Activated CD4-positive, alpha-beta memory T cell treated with anti-CD3 and anti-CD28 coated beads, Interleukin-2, amount 10 ng/mL, durations not matched to agents 7 days and 5 days (primary cell): ENCODE measurements at regions not wholly inside any gene's neighbourhood (a gene's known extent, or its start where the extent isn't known, plus 50 kb on each side); places are given as distances from the start of the nearest gene placed in this dataset.

Experiments
- CTCF ChIA-PET: fragments of 350-600 bp; sonication (Branson Sonifier 250); formaldehyde crosslinking; loops from one replicate; lab custom pipeline; 2021; ENCODE audit warnings: antibody characterized with exemption, inconsistent platforms; lab: Charles Lee
- POLR2A ChIA-PET: fragments of 350-600 bp; sonication (Branson Sonifier 250); formaldehyde crosslinking; loops from one replicate; lab custom pipeline; 2021; ENCODE audit warnings: antibody characterized with exemption; lab: Charles Lee
- DNase-seq: peaks from one replicate; pipeline ENCODE4 v3.0.0-alpha.2; 2020
- H3K27ac Mint-ChIP-seq: one replicate; pipeline ENCODE4 v1.8.0; 2021; ENCODE audit warnings: mild to moderate bottlenecking, mixed read lengths
- H3K27me3 Mint-ChIP-seq: one replicate; pipeline ENCODE4 v1.8.0; 2021; ENCODE audit warnings: mixed read lengths
- H3K36me3 Mint-ChIP-seq: one replicate; pipeline ENCODE4 v1.8.0; 2021; ENCODE audit warnings: low read depth, mixed read lengths
- H3K4me1 Mint-ChIP-seq: one replicate; pipeline ENCODE4 v1.8.0; 2021; ENCODE audit warnings: mixed read lengths
- H3K4me3 Mint-ChIP-seq: one replicate; pipeline ENCODE4 v1.8.0; 2021; ENCODE audit warnings: mild to moderate bottlenecking, mixed read lengths
- H3K9me3 Mint-ChIP-seq: one replicate; pipeline ENCODE4 v1.8.0; 2021; ENCODE audit warnings: mixed read lengths

DNA sequence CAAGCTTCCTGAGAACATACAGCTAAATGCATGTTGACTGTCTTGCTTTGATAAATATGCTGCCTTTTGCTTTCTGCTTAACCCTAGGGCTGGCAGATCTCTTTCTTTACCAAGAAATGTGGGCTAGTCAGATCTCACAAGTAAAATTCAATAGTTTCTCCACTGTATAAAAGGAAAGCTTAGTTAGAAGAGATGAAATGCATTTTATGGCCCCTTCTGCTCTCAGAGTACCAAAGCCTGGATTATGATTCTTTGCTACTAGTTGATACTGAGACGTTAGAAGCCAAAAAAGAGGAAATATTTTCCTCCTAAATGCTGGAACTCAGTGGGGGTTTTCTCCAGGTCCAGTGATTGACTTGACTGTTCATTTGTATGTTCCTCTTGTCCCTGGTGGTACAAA lies 552.7 kb downstream of the SNAPC1 start:
- H3K27ac Mint-ChIP-seq: no peak overlapping the region
- no peaks in the 10 kb centered on the region for H3K27me3 Mint-ChIP-seq
- CTCF ChIA-PET: no interaction called here
- H3K36me3 Mint-ChIP-seq: no peaks in the 10 kb centered on the region
- H3K9me3 Mint-ChIP-seq: no peaks in the 10 kb centered on the region
- POLR2A ChIA-PET: no interaction called here
- H3K4me1 Mint-ChIP-seq: no peaks in the 10 kb centered on the region
- H3K4me3 Mint-ChIP-seq: no peak overlapping the region
- DNase-seq: no peak

DNA sequence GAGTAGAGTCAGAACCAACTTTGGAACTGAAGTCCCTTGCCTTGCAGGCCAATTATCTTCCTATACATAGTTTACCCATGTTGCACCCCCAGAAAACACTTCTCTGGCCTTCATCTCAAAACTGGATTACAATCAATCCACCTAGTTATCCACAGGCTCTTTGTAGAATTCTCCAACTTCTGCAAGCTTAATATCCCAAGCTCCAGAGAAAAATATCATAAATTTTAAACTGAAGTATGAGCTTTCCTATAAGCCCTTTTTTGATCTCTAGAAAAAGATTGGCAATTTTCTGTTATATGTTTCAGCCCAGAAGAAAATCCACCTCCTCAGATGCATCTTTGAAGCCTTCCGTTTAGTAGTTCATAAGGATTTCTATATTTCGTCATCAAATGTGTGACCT lies 553.4 kb downstream of the SNAPC1 start:
- Mint-ChIP-seq H3K27ac (no peak overlapping the region), H3K4me3 (no peak overlapping the region), H3K4me1 (no peaks in the 10 kb centered on the region), H3K36me3 (no peaks in the 10 kb centered on the region), H3K9me3 (no peaks in the 10 kb centered on the region), H3K27me3 (no peaks in the 10 kb centered on the region)
- CTCF ChIA-PET: no interaction called here
- no peak for DNase-seq
- POLR2A ChIA-PET: no interaction called here

DNA sequence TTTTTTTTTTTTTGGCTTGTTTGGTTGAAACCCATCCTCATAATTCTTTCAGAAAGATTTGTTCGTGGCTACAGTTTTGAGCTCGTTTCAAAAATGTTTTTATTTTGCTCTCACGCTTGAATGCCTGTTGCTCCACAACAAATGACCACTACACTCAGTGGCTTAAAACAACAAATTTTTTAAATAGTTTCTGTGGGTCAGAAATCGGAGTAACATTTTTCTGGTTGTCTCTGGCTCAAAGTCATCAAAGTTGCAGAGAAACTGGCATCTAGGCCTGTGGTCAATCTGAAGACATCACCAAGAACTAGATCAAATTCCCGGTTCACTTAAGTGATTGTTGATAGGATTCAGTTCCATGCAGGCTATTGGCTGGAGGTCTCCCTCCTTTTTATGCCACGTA lies 560.0 kb downstream of the SNAPC1 start:
- Mint-ChIP-seq H3K27me3 (no peaks in the 10 kb centered on the region), H3K9me3 (no peaks in the 10 kb centered on the region), H3K27ac (no peak overlapping the region), H3K36me3 (no peaks in the 10 kb centered on the region), H3K4me1 (no peaks in the 10 kb centered on the region), H3K4me3 (no peak overlapping the region)
- CTCF ChIA-PET: interaction anchor here (0.7 kb wide), 1 partner anchor 630 kb away, joined by 7 read pairs; no protein-coding TSS in a partner anchor
- no peak for DNase-seq
- POLR2A ChIA-PET: no interaction called here

- Mint-ChIP-seq H3K4me1 (no peaks in the 10 kb centered on the region), H3K9me3 (no peaks in the 10 kb centered on the region), H3K27me3 (no peaks in the 10 kb centered on the region), H3K36me3 (no peaks in the 10 kb centered on the region), H3K4me3 (no peak overlapping the region), H3K27ac (no peak overlapping the region)
- POLR2A ChIA-PET: no interaction called here
- DNase-seq: no peak
- CTCF ChIA-PET: no interaction called here
Measured at GRCh38 chr14:62329427-62329826, 567.2 kb downstream of the SNAPC1 start.

DNA sequence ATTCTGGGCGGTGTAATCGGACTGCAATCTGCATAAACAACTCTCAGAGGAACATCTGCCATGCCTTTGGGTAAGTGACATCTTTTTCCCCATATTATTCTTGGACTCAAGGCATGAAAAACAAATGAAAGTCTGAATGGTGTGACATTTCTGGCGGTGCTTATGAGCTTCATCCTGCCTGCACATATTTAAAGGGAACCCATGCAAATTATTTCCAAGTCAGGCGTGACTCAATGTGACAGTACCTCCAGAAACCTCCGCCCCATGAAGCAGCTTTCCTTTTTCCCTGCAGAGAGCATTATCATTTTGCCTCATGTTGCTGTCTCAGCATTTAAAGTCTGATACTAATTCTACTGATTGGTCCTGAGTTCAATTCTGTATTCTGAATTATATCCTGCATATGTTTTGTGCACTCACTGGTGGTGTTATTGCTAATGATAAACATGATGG lies 585.4 kb downstream of the SNAPC1 start:
- Mint-ChIP-seq H3K9me3 (peaks cover 6% of the 10 kb centered on the region), H3K4me1 (no peaks in the 10 kb centered on the region), H3K36me3 (no peaks in the 10 kb centered on the region), H3K4me3 (no peak overlapping the region), H3K27ac (no peak overlapping the region), H3K27me3 (no peaks in the 10 kb centered on the region)
- no peak for DNase-seq
- CTCF ChIA-PET: no interaction called here
- POLR2A ChIA-PET: no interaction called here

GRCh38 chr14:62357362-62357761 lies 595.1 kb downstream of the SNAPC1 start:
- Mint-ChIP-seq H3K36me3 (no peaks in the 10 kb centered on the region), H3K9me3 (peaks cover 17% of the 10 kb centered on the region), H3K27me3 (no peaks in the 10 kb centered on the region), H3K4me3 (no peak overlapping the region), H3K4me1 (no peaks in the 10 kb centered on the region), H3K27ac (no peak overlapping the region)
- DNase-seq: no peak
- CTCF ChIA-PET: no interaction called here
- POLR2A ChIA-PET: no interaction called here

DNA sequence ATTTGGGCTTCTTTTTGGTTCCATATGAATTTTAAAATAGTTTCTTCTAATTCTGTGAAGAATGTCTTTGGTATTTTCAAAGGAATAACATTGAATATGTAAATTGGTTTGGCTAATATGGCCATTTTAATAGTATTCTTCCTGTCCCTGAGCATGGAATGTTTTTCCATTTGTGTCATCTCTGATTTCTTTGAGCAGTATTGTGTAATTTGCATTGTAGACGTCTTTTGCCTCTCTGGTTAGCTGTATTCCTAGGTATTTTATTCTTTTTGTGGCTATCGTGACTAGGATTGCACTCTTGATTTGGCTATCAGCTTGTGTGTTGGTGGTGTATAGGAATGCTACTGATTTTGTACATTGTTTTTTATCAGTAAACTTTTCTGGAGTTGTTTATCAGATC lies 601.9 kb downstream of the SNAPC1 start:
- H3K27ac Mint-ChIP-seq: no peak overlapping the region
- H3K9me3 Mint-ChIP-seq: peaks cover 6% of the 10 kb centered on the region
- ChIA-PET POLR2A (no interaction called here), CTCF (no interaction called here)
- no peak for DNase-seq
- H3K36me3 Mint-ChIP-seq: no peaks in the 10 kb centered on the region
- H3K4me1 Mint-ChIP-seq: no peaks in the 10 kb centered on the region
- H3K4me3 Mint-ChIP-seq: no peak overlapping the region
- H3K27me3 Mint-ChIP-seq: no peaks in the 10 kb centered on the region

GRCh38 chr14:62364800-62365280 lies 602.6 kb downstream of the SNAPC1 start:
- no peaks in the 10 kb centered on the region for H3K27me3 Mint-ChIP-seq

GRCh38 chr14:62369919-62370560 lies 607.8 kb downstream of the SNAPC1 start:
- no peak overlapping the region for H3K4me3 Mint-ChIP-seq
- POLR2A ChIA-PET: no interaction called here
- no peaks in the 10 kb centered on the region for H3K4me1 Mint-ChIP-seq
- H3K36me3 Mint-ChIP-seq: no peaks in the 10 kb centered on the region
- no peaks in the 10 kb centered on the region for H3K27me3 Mint-ChIP-seq
- no peak for DNase-seq
- CTCF ChIA-PET: no interaction called here
- no peak overlapping the region for H3K27ac Mint-ChIP-seq
- peaks cover 6% of the 10 kb centered on the region for H3K9me3 Mint-ChIP-seq

More at GRCh38 chr14:62364800-62365280, 602.6 kb downstream of the SNAPC1 start:
- no peak for DNase-seq
- CTCF ChIA-PET: no interaction called here
- no peaks in the 10 kb centered on the region for H3K36me3 Mint-ChIP-seq
- H3K4me3 Mint-ChIP-seq: no peak overlapping the region
- POLR2A ChIA-PET: no interaction called here
- H3K27ac Mint-ChIP-seq: no peak overlapping the region
- peaks cover 6% of the 10 kb centered on the region for H3K9me3 Mint-ChIP-seq
- H3K4me1 Mint-ChIP-seq: no peaks in the 10 kb centered on the region

- POLR2A ChIA-PET: no interaction called here
- Mint-ChIP-seq H3K27me3 (no peaks in the 10 kb centered on the region), H3K9me3 (peaks cover 4% of the 10 kb centered on the region), H3K4me3 (no peak overlapping the region), H3K27ac (no peak overlapping the region), H3K36me3 (no peaks in the 10 kb centered on the region), H3K4me1 (no peaks in the 10 kb centered on the region)
- no peak for DNase-seq
- CTCF ChIA-PET: no interaction called here
Measured at GRCh38 chr14:62373944-62374343, 611.7 kb downstream of the SNAPC1 start.

- POLR2A ChIA-PET: no interaction called here
- H3K4me1 Mint-ChIP-seq: no peaks in the 10 kb centered on the region
Measured at GRCh38 chr14:62378057-62378456, 615.8 kb downstream of the SNAPC1 start.

DNA sequence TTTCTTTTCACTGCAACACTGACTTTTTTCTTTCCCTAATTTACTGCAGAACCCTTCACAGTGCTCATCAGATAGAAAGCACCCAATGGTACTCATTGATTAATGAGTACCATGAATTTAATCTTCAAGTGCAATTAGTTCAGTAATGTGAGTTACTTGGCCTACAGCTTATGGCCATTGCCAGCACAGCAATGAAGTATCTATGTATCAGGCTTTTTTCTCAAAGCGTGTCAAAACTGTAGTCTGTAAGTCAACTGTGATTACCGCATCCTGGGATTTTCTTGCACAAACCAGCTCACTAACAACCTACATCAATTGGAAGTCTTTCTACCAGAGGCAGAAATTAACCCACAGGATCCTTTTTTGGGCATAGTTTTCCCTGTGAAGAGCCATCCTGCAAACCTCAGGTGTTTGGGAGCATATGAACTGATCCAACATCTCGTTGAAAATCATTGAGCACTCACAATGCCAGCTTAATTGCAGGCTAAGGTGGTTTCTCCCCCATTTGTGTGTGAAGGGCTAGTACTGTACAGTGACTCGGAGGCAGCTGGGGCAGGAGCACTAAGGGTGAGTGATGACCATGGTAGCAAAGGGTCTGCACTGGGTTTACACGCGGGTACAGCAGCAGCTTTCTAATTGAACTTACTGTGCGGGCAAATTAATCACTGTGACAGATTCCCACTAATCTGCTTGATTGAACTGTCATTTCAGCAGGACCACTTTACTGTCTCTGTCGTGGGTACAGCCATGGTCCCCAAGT lies 619.3 kb downstream of the SNAPC1 start:
- no peak for DNase-seq
- Mint-ChIP-seq H3K9me3 (peaks cover 9% of the 10 kb centered on the region), H3K4me1 (no peaks in the 10 kb centered on the region), H3K36me3 (no peaks in the 10 kb centered on the region), H3K4me3 (no peak overlapping the region), H3K27ac (no peak overlapping the region), H3K27me3 (no peaks in the 10 kb centered on the region)
- CTCF ChIA-PET: no interaction called here
- POLR2A ChIA-PET: no interaction called here

More at GRCh38 chr14:62378057-62378456, 615.8 kb downstream of the SNAPC1 start:
- Mint-ChIP-seq H3K27me3 (no peaks in the 10 kb centered on the region), H3K27ac (no peak overlapping the region), H3K9me3 (peaks cover 4% of the 10 kb centered on the region), H3K36me3 (no peaks in the 10 kb centered on the region), H3K4me3 (no peak overlapping the region)
- CTCF ChIA-PET: no interaction called here
- DNase-seq: no peak

DNA sequence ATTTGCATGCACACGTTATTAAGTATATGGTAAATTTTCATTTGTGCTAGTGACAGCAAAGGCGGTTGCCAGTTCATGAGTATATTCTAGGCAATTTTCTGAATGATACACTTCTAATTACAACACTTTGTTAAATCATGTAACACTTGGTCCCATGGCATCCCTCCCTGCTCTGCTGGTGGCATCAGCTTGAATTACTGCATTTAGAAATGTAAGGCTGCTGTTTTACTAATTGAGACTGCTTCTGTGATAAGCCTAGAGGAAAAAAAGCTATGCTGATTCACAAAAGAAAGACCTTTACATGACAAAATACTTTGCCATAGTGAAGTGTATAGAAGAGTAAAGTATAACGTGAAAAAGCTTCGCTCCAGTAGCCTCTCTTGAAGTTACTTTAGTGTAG lies 636.1 kb downstream of the KCNH5 start:
- Mint-ChIP-seq H3K36me3 (no peaks in the 10 kb centered on the region), H3K4me3 (no peak overlapping the region)

More for the DNA sequence above, 636.1 kb downstream of the KCNH5 start:
- DNase-seq: no peak
- Mint-ChIP-seq H3K9me3 (no peaks in the 10 kb centered on the region), H3K27me3 (no peaks in the 10 kb centered on the region), H3K27ac (no peak overlapping the region), H3K4me1 (no peaks in the 10 kb centered on the region)
- ChIA-PET POLR2A (no interaction called here), CTCF (no interaction called here)
